ENCODE measurements at regions not wholly inside any gene's neighbourhood (a gene's known extent, or its start where the extent isn't known, plus 50 kb on each side); places are given as distances from the start of the nearest gene placed in this dataset.

GRCh38 chr10:133011882-133012281 lies 69.5 kb upstream of the CFAP46 start:
- TF ChIP-seq CTCF (IDR thresholded peaks at IDR 0.05) (no peak), POLR2A (IDR thresholded peaks at IDR 0.05) (no peak)

Measured in Peyer's patch (tissue), 4 donors.